Amniotic epithelial cell (primary cell): ENCODE measurements at regions not wholly inside any gene's neighbourhood (a gene's known extent, or its start where the extent isn't known, plus 50 kb on each side); places are given as distances from the start of the nearest gene placed in this dataset.
A peak's percentile ranks its signal among the peaks of the same experiment; 100 is the strongest.
"Not testable (repeated sequence)": the region's sequence is repeated elsewhere in the genome, so short reads cannot be mapped to it uniquely, and the experiment has no call there.

Experiments used
- DNase-seq: peaks from one replicate; pipeline ENCODE4 v3.0.0-alpha.2; 2010; ENCODE audit warnings: low read depth

DNA sequence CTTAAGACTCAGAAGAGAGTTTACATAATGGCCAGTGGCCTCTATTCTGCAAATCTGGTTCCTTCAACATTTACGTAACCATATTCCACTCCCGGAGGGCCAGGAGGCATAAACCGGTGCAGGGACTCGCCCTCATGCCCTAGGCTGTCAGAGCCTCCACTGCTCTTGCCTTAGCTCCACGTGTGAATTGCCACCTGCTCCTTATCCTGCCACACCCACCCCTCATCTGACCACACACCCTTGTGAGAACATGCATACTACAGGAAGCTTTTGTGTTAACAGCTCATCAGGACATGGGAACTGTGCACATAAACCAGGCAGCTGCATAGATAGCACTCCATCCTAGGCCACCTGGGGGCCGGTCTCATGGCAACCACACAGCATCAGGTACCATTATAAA lies 146.7 kb upstream of the PFKP start:
- DNase-seq: no peak

DNA sequence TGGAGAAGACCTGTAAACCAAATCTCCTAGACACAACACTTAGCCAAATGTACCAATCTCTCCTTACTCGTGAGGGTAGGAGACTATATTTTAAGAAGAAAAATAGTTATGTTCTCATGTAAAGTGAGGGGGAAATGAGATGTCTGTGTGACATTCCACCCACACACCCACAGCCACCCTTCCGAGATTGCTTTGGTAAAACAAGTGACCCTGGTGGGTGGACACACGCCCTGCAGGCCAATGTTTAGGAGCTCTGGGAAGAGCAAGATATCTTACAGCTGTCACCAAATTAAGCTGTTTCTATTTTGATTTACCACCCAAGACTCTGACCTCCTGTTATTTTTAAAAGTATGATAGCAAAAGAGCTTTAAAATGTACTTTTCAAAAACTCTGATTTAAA lies 147.2 kb upstream of the PFKP start:
- DNase-seq: no peak

DNA sequence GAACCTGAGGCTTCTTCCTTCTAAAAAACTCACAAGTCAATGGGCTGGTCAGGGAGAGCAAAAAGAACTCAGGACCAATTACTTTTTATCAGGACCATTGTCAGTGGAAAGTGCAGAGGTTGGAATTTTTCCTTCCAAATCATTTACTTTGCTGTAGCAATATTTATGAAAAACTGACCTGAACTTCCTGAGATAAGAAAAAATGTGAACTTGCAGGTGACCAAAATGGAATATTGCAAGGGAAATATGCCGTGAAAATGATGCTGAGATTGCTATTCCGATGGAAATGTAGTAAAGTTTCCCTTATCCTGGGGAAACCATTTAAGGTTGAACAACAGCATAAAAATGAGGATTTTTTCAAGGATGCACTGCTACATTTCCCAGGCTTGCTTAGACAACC lies 148.3 kb upstream of the PFKP start:
- DNase-seq: no peak

DNA sequence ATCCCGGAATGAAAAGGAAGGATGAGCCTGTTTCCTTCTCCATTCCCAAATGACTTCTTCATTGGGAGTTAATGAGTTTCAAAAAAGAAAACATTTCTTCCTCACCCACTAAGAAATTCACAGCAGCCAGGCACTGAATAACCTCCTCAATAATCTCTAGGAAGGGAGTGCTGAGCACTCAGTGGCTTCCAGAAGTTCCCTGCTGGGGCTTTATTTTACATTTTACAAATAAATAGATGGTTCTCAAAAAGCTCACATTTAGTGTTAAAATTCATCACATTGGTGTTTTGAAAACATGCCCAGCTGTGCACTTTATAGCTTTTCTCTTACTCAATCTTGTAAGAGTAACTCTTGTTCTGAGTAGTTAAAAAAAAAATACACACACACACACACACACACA lies 148.9 kb upstream of the PFKP start:
- DNase-seq: no peak

DNA sequence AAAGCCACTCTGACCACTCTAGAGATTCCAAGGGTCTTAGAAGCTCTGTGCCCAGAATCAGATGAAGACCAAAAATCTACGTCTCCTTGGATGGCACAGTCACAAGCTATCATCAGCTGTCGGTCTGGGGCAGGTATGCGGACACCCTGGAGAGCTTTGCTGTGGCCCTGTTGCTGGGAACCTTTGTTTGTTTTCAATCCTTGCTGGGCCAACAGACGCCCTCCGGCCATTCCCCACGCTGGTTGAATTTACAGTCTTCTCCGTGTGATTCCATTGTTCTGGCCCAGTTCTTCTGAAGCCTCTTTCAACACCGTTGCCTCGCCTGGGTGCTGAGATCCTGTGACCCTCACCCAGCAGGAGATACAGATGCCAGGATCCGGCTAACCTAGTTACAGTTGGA lies 149.4 kb upstream of the PFKP start:
- no peak for DNase-seq

DNA sequence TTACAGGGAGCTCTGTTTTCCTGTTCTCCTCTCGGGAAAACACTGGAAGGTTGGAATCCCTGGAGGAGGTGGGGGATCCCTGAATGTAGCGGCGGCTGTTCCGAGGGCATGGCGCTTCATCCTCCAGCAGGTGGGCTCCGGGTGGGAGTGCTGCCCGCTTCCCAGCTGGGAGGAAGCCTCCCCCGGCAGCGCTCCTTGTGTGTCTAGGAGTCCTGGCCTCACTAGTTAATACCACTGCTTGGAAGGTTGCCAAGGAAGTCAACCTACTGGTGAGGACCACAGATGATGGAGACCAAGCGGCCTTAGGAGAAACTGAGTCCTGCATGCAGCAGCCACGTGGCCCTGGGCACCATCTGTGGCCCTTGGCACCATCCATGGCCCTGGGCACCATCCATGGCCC lies 151.9 kb upstream of the PFKP start:
- no peak for DNase-seq

DNA sequence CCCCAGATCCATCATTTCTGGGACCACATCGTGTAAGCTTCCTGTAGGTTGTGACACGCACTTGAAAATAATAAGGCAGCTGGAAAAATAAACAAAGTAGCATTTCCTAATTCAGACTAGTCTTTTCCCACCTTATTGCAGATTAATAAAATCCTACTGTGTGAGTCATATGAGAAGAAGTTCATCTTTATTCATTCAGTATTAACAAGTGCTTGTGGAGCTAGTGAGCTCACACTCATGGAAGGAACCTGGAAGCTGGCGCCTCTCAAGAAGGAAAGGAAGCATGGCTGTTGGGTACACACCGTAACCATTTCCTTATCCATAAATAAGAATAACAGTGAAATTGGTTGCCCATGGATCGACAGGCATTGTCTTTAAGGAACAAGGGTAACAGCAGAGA lies 152.6 kb upstream of the PFKP start:
- no peak for DNase-seq

DNA sequence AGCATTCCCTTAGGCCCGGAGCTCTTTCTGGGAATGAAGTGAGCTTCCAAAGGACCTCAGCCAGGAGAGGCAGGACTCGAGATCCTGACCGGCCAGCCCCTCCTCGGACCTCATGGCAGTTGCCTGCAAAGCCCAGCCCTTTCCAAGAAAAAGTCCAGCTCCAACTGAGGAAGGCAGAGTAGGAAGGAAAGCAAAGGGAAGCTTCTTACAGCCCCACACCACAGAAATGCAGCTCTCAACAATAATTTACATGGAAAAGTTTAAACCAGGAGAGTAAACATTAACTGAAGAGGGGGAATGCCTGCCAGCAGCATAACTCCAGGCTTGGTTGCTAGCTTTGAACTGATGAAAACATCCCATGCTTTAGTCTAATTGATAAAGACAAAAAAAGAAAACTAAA lies 153.9 kb upstream of the PFKP start:
- DNase-seq: no peak

DNA sequence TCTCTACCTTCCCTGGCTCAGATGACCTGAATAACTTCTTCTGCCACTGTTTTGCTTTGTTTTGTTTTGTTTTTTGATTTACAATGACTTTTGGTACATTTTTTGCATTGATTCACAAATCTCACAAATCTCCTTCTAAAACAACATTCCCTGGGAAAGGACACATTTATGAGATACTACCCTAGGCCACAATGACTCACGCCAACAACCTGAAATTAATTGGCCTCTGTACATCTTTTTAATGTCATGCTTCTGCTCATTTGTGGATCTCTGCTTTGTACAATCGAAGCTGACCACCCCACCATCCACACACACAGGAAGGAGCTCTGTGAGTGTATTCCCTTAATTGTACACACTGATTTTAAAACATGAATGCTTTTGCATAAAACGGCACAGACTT lies 156.7 kb upstream of the PFKP start:
- DNase-seq: no peak

DNA sequence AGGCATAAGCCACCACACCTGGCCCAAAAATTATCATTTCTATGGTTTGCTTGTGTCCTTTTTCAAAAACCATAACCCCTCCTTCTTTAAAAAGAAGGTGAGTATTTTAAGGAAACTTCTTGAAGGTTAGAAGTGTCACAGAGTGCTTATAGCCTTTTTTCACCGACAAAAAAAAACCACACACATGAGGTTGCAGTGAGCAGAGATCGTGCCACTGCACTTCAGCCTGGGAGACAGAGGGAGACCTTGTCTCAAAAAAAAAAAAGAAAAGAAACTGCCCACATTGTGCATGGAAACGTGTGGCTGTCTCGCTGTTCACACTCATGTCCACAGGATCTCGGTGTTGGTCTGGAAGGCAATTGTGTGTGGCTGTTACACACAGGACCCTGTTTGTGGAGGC lies 157.4 kb upstream of the PFKP start:
- DNase-seq: no peak

DNA sequence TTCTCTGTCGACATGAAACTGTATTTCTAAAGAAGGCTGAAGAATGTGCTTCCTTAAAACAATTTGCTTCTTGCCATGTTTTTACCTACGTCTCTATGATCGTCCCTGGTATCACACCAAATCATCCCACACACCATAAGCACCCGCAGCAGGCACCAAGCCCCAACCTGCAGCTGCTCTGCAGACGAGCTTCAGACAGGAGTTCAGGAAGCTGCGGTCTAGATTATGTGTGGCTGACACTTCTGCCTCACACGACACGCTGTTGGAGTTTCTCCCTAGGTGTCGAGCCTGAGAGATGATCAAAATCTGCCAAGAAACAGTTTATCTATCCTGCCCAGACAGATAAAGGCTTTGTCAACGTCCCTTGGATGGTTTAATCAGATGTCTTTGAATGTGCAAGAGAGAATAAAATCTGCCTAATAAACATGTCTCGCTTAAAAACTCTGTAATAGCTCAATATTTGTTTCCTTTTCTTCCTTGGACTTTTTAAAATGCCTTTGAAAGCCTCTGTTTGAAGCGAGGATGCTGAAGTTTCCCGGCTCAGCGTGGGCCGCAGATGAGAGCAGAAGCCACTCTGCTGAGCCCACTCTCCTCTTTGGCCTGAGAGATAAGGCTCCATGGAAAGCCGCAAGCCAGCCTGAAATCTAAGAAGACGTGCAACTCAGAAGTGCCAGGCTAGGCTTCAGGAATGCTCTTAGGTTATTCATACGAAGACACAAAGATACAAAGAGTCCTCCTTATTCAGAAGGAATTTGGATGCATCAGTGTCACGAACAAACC lies 158.3 kb upstream of the PFKP start:
- DNase-seq: no peak

DNA sequence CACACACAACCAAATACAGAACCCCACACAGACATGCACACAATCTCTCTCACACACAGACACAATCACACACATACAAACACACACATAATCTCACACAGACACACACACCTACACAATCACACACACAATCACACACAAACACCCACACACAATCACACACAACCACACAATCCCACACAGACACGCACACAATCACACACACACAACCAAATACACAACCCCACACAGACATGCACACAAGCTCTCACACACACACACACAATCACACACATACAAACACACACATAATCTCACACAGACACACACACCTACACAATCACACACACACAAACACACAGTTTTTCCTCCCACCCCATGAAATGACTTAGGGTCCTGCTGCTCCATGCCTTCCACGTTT lies 160.4 kb upstream of the PFKP start:
- no peak for DNase-seq

DNA sequence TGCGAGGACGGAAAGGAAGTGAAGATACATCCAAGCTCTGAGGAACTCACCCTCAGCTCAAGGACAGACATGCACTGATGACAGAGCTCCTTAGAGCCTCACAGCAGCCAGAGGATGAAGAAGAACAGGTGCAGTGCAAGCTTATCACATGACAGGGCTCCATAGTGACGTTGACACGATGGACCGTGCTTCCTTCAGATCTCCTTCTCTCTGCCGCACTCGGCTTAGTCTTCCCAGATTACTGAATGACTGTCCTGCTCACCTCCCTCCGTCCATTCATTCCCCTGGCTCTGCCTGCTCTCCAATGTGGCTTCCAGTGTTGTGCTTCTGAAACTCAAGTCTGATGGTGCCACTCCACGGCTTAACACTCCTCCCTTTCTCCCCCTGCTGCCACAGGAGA lies 161.5 kb upstream of the PFKP start:
- DNase-seq: no peak

DNA sequence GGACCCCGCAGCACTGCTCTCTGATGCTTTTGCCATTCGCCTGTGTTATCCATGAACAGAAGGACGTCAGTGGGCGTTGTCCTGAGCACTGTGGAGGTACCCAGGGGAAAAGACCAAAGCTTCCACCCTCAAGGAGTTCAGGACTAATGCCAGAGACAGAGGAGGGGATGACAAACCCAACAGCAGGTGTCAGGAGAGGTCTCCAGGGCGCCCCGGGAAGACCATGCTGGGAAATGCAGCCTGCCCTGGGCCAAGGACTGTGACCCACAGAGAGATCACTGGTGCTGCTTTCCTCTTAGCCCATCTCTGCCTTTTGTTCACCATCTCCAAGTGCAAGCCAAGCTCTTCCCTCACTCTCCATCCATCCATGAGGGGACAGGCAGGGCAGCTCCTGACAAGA lies 166.8 kb upstream of the PFKP start:
- no peak for DNase-seq

DNA sequence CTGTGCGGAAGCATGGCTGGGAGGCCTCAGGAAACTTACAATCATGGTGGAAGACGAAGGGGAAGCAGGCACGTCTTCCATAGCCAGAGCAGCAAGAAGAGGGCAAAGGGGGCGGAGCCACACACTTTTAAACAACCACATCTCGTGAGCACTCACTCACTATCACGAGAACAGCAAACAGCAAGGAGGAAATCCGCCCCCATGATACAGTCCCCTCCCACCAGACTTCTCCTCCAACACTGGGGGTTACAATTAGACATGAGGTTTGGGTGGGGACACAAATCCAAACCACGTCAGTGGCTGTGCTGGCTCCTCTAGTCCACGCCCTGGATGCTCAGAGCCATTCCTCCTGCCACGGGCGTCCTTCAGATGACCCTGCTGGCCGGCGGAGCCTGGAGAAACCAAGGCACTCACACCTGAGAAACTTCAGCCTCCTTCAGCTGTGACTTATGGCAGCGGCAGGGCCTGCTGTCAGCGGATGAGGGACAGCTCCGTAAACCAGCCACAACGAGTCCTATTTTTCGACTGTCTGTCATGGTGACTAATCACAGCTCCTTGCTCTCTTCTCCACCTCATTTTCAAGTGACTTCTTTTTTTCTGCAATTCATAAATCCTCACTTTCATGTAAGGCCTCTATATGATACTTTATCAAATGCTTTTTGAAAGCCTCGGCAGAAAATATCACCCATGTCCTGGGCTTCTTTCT lies 167.9 kb upstream of the PFKP start:
- no peak for DNase-seq

DNA sequence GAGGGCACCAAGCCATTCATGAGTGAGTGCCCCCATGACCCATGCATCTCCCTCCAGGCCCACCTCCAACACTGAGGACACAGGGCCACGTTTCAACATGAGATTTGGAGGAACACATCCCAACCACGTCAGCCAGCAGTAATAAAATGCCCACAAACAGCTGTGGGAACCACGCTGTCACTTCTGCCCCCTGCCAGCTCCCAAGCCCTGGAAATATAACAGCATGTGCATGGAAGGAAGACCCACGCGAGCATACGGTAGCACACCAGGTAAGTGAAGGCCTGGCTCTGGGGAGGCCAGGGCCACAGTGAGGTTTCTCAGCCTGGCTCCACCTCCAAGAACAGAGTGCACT lies 168.9 kb upstream of the PFKP start:
- DNase-seq: no peak

DNA sequence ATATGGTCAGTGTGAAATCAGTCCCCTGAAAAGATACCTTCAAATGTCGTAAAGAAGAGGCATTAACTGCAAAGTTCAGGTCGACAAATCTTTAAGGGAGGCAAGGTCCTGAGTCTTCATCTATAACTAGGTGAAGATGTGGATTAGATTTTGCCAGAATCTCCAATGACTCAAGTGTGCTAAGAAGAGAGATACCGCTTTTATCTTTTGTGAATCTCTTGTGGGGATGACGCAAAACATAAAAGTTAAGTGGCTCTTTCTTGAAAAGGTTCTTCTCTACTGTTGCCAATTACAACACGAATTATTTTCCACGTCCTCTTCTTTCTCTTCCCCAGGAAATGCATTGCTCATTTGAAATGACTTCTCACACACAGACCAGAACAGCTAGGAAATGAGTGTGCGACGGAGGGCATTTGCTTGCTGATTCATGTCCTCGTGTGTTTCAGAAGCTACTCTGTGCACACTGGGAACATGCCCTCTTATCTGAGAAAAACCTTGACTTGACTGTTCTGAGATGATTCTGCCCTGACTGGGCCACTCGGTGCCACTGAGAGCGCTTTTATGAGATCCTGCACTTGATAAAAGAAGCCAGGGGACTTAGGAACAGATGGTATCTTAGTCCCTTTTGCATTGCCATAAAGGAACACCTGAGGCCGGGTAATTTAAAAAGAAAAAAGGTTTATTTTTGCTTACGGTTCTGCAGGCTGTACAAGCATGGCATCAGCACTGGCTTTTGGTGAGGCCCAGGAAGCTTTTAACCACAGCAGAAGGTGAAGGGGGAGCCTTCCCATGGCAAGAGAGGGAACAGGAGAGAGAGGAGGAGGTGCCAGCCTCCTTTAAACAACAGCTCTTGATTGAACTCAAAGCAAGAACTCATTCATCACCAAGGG lies 169.5 kb upstream of the PFKP start:
- peak; percentile 8 for DNase-seq

DNA sequence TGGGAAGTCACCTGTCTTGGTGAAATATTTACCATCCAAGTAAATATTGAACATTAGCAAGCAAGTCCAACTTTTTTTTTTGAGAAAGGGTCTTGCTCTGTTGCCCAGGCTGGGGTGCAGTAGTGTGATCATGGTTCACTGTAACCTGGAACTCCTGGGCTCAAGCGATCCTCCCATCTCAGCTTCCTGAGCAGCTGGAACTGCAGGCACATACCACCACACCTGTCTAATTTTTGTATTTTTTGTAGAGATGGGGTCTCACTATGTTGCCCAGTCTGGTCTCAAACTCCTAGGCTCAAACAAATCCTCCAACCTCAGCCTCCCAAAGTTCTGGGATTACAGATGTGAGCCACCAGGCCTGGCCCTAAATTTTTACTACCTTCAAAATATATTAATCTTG lies 171.0 kb upstream of the PFKP start:
- DNase-seq: not testable (repeated sequence)

DNA sequence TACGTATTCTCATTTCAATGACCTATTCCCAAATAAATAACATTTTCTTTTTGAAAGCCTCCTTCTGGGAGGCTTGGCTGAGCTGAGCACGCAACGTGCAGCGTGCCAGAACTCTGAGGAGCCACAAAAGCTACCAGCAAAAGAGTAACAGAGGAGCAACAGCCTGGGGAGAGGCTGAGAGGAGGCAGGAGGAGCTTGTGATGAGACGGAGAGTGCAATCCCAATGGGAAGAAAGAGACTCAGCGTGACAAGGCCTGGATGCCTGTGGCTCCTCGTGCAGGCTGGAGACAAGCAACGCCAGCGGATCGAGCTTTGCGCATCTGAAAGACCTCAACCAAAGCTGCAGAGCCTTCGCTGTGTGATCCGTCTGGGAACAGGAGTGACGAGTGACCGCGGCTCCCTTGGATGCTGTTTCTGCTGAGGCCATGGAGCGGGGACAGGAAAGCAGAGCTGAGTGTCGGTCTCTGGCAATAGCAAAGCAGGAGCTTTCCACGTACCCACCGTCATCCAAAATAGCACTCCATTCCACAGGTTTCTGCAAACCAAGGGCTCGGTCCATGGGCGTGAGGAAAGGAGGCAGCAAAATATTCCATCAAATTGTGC lies 171.7 kb upstream of the PFKP start:
- DNase-seq: no peak

DNA sequence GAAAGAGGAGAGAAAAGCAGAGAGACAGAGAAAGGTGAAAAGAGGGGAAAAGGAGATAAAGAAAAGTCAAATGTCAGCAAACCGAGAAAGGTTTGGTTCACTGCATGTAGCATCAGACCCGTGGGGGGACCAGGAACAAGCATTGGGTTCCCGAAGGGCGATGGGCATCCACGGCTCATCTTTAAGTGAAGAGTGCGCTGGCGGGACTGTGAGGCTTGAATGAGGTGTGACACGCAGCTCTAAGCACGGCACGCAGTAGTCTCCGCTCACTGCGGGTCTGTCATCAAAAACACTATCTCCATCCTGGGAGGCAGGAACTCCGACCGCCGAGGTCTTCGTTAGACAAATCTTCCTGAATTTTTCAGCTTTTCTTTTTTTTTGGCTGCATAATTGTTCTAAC lies 173.4 kb upstream of the PFKP start:
- DNase-seq: no peak

DNA sequence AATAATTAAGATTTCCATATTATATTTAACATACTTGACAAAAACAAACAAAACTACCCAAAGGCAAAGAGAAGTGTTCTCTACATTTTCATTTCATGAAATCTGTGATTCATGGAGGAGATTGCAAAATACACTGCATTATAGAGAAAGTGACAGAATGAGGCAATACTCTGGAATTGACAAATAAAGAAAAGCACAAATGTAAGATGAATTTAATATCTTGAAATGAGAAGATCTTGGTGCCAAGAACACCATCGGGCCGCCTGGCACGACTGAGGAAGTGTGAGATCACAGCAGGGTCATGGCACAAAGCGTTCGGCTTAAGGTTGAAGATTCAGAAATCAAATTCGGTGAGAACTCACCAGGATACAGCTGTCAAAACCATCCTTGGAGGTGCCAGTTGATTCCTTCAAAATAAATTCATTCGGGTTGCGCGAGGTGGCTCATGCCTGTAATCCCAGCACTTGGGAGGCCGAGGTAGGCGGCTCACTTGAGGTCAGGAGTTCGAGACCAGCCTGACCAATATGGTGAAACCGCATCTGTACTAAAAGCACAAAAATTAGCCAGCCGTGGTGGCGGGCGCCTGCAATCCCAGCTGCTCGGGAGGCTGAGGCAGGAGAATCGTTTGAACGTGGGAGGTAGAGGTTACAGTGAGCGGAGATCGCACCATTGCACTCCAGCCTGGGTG lies 174.0 kb upstream of the PFKP start:
- DNase-seq: no peak

DNA sequence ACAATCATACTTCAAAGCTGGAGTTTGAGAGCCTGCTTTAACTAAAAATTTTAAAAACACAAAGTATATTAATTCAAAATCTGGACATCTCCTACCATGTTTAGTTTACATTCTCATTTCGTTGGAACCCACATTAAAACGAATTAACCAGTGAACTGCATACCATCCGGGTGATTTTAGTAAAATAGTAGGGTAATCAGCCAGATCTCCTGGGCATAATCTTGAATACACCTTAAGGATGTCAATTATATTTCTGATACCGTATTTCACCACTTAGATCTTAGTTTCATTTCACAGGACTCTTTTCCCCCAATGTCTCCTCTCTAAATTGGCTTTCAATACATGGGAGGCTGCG lies 175.6 kb upstream of the PFKP start:
- DNase-seq: no peak
